Hepatocyte (in vitro differentiated cells): ENCODE measurements at regions not wholly inside any gene's neighbourhood (a gene's known extent, or its start where the extent isn't known, plus 50 kb on each side); places are given as distances from the start of the nearest gene placed in this dataset.
A peak's percentile ranks its signal among the peaks of the same experiment; 100 is the strongest.

Source experiments
- EZH2 ChIP-seq: fragments of 200-600 bp; sonication (generic); IDR thresholded peaks from 2 replicates; pipeline ENCODE4 v1.6.1; 2016; ENCODE audit warnings: antibody characterized with exemption, mild to moderate bottlenecking, borderline replicate concordance
- TF ChIP-seq, protein P1 (sequence below): fragments of 200-600 bp; sonication (generic); IDR thresholded peaks from 2 replicates; pipeline ENCODE4 v1.5.1; 2016; ENCODE audit warnings: antibody characterized with exemption, mild to moderate bottlenecking; ENCODE audit not compliant: poor library complexity

- TF ChIP-seq, protein P1, sequence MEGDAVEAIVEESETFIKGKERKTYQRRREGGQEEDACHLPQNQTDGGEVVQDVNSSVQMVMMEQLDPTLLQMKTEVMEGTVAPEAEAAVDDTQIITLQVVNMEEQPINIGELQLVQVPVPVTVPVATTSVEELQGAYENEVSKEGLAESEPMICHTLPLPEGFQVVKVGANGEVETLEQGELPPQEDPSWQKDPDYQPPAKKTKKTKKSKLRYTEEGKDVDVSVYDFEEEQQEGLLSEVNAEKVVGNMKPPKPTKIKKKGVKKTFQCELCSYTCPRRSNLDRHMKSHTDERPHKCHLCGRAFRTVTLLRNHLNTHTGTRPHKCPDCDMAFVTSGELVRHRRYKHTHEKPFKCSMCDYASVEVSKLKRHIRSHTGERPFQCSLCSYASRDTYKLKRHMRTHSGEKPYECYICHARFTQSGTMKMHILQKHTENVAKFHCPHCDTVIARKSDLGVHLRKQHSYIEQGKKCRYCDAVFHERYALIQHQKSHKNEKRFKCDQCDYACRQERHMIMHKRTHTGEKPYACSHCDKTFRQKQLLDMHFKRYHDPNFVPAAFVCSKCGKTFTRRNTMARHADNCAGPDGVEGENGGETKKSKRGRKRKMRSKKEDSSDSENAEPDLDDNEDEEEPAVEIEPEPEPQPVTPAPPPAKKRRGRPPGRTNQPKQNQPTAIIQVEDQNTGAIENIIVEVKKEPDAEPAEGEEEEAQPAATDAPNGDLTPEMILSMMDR = peak; percentile 29
- no peak for TF ChIP-seq EZH2
These were observed 65.8 kb upstream of the SLITRK6 start for GRCh38 chr13:85864963-85865530.
